CD4-positive, alpha-beta T cell (primary cell): ENCODE measurements at regions not wholly inside any gene's neighbourhood (a gene's known extent, or its start where the extent isn't known, plus 50 kb on each side); places are given as distances from the start of the nearest gene placed in this dataset.

Experiments used
- ATAC-seq: fragments of 200-7000 bp; cut with Tn5 transposase; one replicate; pipeline ENCODE4 v1.10.0; 2022; ENCODE audit warnings: mild to moderate bottlenecking; ENCODE audit not compliant: poor library complexity
- CTCF ChIA-PET: fragments of 350-600 bp; sonication (Branson Sonifier 250); formaldehyde crosslinking; loops from one replicate; lab custom pipeline; 2021; ENCODE audit warnings: antibody characterized with exemption, inconsistent platforms; lab: Charles Lee
- POLR2A ChIA-PET: fragments of 350-600 bp; sonication (Branson Sonifier 250); formaldehyde crosslinking; loops from one replicate; lab custom pipeline; 2021; ENCODE audit warnings: antibody characterized with exemption, inconsistent platforms; lab: Charles Lee
- DNase-seq, 14 experiments: peaks; one replicate each; pipeline ENCODE4 v3.0.0-alpha.2; 2013 to 2020; ENCODE audit warnings: mixed read lengths in 2 of 14
- H3K27ac ChIP-seq, 2 donors: one replicate each; pipeline versions ENCODE4 v1.5.1 to v1.7.0; 2013; ENCODE audit warnings: low read length in 2 of 2, low read depth in 1 of 2, mild to moderate bottlenecking in 1 of 2
- H3K27me3 ChIP-seq, 2 experiments: 1 replicate in 1 of 2; 2 replicates in 1 of 2; pipeline versions ENCODE4 v1.6.1 to v1.7.0; 2013; ENCODE audit warnings: low read length in 2 of 2, control low read depth in 1 of 2, mild to moderate bottlenecking in 1 of 2, moderate library complexity in 1 of 2; ENCODE audit not compliant: insufficient read depth in 2 of 2, control insufficient read depth in 1 of 2
- H3K36me3 ChIP-seq: one replicate; pipeline ENCODE4 v1.6.1; 2013; ENCODE audit warnings: low read length, control low read depth; ENCODE audit not compliant: insufficient read depth
- H3K4me1 ChIP-seq: one replicate; pipeline ENCODE4 v1.6.1; 2013; ENCODE audit warnings: low read length, control low read depth; ENCODE audit not compliant: insufficient read depth
- H3K4me3 ChIP-seq: one replicate; pipeline ENCODE4 v1.5.1; 2013; ENCODE audit warnings: mild to moderate bottlenecking, low read length, moderate library complexity
- H3K9me3 ChIP-seq, 2 experiments: 1 replicate in 1 of 2; 2 replicates in 1 of 2; pipeline versions ENCODE4 v1.6.1 to v1.7.0; 2013; ENCODE audit warnings: low read length in 2 of 2, mild to moderate bottlenecking in 2 of 2, control low read depth in 1 of 2, moderate library complexity in 1 of 2; ENCODE audit not compliant: control insufficient read depth in 1 of 2, insufficient read depth in 1 of 2
- H3K27ac Mint-ChIP-seq: one replicate; pipeline ENCODE4 v1.8.0; 2020; ENCODE audit warnings: mixed read lengths
- H3K27me3 Mint-ChIP-seq: one replicate; pipeline ENCODE4 v1.8.0; 2021; ENCODE audit warnings: mixed read lengths
- H3K36me3 Mint-ChIP-seq: one replicate; pipeline ENCODE4 v1.8.0; 2021; ENCODE audit warnings: low read depth, mixed read lengths
- H3K4me1 Mint-ChIP-seq: one replicate; pipeline ENCODE4 v1.8.0; 2021; ENCODE audit warnings: low read depth, mixed read lengths
- H3K4me3 Mint-ChIP-seq: one replicate; pipeline ENCODE4 v1.8.0; 2020; ENCODE audit warnings: mild to moderate bottlenecking, mixed read lengths
- H3K9me3 Mint-ChIP-seq: one replicate; pipeline ENCODE4 v1.8.0; 2020; ENCODE audit warnings: mixed read lengths
- intact Hi-C, 2 experiments: fragments of 100-400 bp; cut with DNase I in 1 of 2; cut with micrococcal nuclease in 1 of 2; formaldehyde crosslinking; loops; one replicate each; pipeline versions ENCODE4 v1.15.1 to v1.9.0; 2023 to 2025; cut with DNase I, micrococcal nuclease
- TF ChIP-seq, protein P1 (sequence below): fragments of 200-600 bp; IDR thresholded peaks from one replicate; pipeline ENCODE4 v1.8.0; 2022; ENCODE audit warnings: antibody characterized with exemption, mild to moderate bottlenecking

DNA sequence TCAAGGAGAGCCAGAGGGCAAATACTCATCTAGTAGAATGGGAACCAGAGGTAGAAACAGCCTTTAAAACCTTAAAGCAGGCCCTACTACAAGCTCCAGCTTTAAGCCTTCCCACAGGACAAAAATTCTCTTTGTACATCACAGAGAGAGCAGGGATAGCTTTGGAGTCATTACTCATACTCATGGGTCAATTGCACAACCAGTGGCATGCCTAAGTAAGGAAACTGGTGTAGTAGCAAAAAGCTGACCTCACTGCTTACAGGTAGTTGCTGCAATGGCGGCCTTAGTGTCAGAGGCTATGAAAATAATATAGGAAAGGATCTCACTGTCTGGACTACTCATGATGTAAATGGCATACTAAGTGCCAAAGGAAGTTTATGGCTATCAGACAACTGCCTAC is 1551.4 kb downstream of the NLGN4Y start:
- DNase-seq (no peak), ATAC-seq (no peak)
- intact Hi-C loops = no loop called here
- H3K36me3 Mint-ChIP-seq = no peaks in the 10 kb centered on the region
- TF ChIP-seq, protein P1, sequence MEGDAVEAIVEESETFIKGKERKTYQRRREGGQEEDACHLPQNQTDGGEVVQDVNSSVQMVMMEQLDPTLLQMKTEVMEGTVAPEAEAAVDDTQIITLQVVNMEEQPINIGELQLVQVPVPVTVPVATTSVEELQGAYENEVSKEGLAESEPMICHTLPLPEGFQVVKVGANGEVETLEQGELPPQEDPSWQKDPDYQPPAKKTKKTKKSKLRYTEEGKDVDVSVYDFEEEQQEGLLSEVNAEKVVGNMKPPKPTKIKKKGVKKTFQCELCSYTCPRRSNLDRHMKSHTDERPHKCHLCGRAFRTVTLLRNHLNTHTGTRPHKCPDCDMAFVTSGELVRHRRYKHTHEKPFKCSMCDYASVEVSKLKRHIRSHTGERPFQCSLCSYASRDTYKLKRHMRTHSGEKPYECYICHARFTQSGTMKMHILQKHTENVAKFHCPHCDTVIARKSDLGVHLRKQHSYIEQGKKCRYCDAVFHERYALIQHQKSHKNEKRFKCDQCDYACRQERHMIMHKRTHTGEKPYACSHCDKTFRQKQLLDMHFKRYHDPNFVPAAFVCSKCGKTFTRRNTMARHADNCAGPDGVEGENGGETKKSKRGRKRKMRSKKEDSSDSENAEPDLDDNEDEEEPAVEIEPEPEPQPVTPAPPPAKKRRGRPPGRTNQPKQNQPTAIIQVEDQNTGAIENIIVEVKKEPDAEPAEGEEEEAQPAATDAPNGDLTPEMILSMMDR = no peak
- ChIA-PET POLR2A (no interaction called here), CTCF (no interaction called here)
- H3K9me3 Mint-ChIP-seq = no peaks in the 10 kb centered on the region
- Histone ChIP-seq H3K9me3 (no peaks in the 10 kb centered on the region), H3K4me1 (no peaks in the 10 kb centered on the region), H3K27me3 (no peaks in the 10 kb centered on the region), H3K27ac (no peak overlapping the region), H3K36me3 (no peaks in the 10 kb centered on the region), H3K4me3 (no peak overlapping the region)
- H3K4me1 Mint-ChIP-seq = no peaks in the 10 kb centered on the region
- no peaks in the 10 kb centered on the region for H3K27me3 Mint-ChIP-seq
- H3K4me3 Mint-ChIP-seq = no peak overlapping the region
- no peak overlapping the region for H3K27ac Mint-ChIP-seq

GRCh38 chrY:16097325-16097724 is 1573.0 kb downstream of the NLGN4Y start:
- Mint-ChIP-seq H3K27ac (no peak overlapping the region), H3K36me3 (no peaks in the 10 kb centered on the region), H3K27me3 (no peaks in the 10 kb centered on the region), H3K9me3 (no peaks in the 10 kb centered on the region), H3K4me1 (no peaks in the 10 kb centered on the region), H3K4me3 (no peak overlapping the region)
- ATAC-seq (no peak), DNase-seq (no peak)
- Histone ChIP-seq H3K27me3 (no peaks in the 10 kb centered on the region), H3K9me3 (no peaks in the 10 kb centered on the region), H3K36me3 (no peaks in the 10 kb centered on the region), H3K4me1 (no peaks in the 10 kb centered on the region), H3K27ac (no peak overlapping the region), H3K4me3 (no peak overlapping the region)
- CTCF ChIA-PET = no interaction called here
- TF ChIP-seq, protein P1 = no peak
- intact Hi-C loops = no loop called here
- POLR2A ChIA-PET = no interaction called here

DNA sequence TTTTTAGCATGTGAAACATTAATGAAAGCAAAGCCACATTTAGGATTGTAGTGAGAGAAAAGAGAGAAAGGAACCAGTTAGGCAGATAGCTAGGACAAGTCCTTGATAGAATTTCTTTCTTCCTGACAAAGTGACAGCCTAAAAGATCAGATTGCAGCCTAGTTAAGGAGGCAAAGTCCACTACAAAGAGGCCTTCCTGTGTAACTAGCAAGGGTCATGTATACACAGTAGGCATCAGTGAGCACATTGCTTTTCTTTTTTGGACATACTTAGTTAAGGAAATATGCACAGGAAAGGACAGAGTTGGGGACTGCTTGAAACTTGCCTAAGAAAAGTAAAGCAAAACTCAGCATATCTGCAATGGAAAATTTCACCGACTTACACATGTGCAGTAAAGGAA is 1577.5 kb downstream of the NLGN4Y start:
- H3K4me1 Mint-ChIP-seq = no peaks in the 10 kb centered on the region
- intact Hi-C loops = no loop called here
- CTCF ChIA-PET = no interaction called here

More for the DNA sequence above, 1577.5 kb downstream of the NLGN4Y start:
- TF ChIP-seq, protein P1 = no peak
- no peak overlapping the region for H3K27ac Mint-ChIP-seq
- H3K27ac ChIP-seq = no peak overlapping the region
- no peaks in the 10 kb centered on the region for H3K27me3 Mint-ChIP-seq
- H3K4me3 ChIP-seq = no peak overlapping the region
- no peaks in the 10 kb centered on the region for H3K27me3 ChIP-seq
- H3K9me3 ChIP-seq = no peaks in the 10 kb centered on the region
- H3K4me1 ChIP-seq = no peaks in the 10 kb centered on the region
- peaks cover 4% of the 10 kb centered on the region for H3K9me3 Mint-ChIP-seq
- H3K36me3 Mint-ChIP-seq = no peaks in the 10 kb centered on the region
- H3K36me3 ChIP-seq = no peaks in the 10 kb centered on the region
- POLR2A ChIA-PET = no interaction called here
- no peak for DNase-seq
- no peak for ATAC-seq
- H3K4me3 Mint-ChIP-seq = no peak overlapping the region
